ENCODE measurements at regions not wholly inside any gene's neighbourhood (a gene's known extent, or its start where the extent isn't known, plus 50 kb on each side); places are given as distances from the start of the nearest gene placed in this dataset.

- H3K79me1 ChIP-seq (ENCODE audit: low read depth, low read length) = no peaks in the 10 kb centered on the region
- no peaks in the 10 kb centered on the region for H3K27me3 ChIP-seq (ENCODE audit: control insufficient read depth in 3 of 3, insufficient read depth in 3 of 3, low read depth in 1 of 3, low read length in 3 of 3)
- no peak overlapping the region for H3K14ac ChIP-seq (ENCODE audit: low read length)
- no peak overlapping the region for H2BK12ac ChIP-seq (ENCODE audit: low read length)
- no peaks in the 10 kb centered on the region for H3K36me3 ChIP-seq (replicated peaks in 1 of 2; ENCODE audit: control insufficient read depth in 2 of 2, insufficient read depth in 2 of 2, low read length in 2 of 2)
- H3K4me2 ChIP-seq (ENCODE audit: insufficient read depth, low read length, poor library complexity, severe bottlenecking) = no peak overlapping the region
- H2BK120ac ChIP-seq (ENCODE audit: low read depth, low read length) = no peak overlapping the region
- no peaks in the 10 kb centered on the region for H3K9me3 ChIP-seq (replicated peaks in 1 of 2; ENCODE audit: control insufficient read depth in 2 of 2, insufficient read depth in 1 of 2, low read depth in 1 of 2, low read length in 2 of 2)
- H4K8ac ChIP-seq (ENCODE audit: low read depth, low read length) = no peak overlapping the region
- no peaks in the 10 kb centered on the region for H3K4me1 ChIP-seq (ENCODE audit: control insufficient read depth in 2 of 2, insufficient read depth in 1 of 2, low read depth in 1 of 2, low read length in 2 of 2)
- no peak overlapping the region for H3K9ac ChIP-seq (ENCODE audit: low read depth, low read length, poor library complexity)
- no peak overlapping the region for H2AK5ac ChIP-seq (ENCODE audit: low read depth, low read length)
- H3K27ac ChIP-seq (replicated peaks; ENCODE audit: low read length) = no peak overlapping the region
- no peak overlapping the region for H2AFZ ChIP-seq (ENCODE audit: low read length)
- no peak overlapping the region for H2BK5ac ChIP-seq (ENCODE audit: low read length)
- no peak for DNase-seq (ENCODE audit: low spot score)
- no peak overlapping the region for H3K18ac ChIP-seq (ENCODE audit: low read length)
- no peak overlapping the region for H4K91ac ChIP-seq (ENCODE audit: low read depth, low read length, poor library complexity)
- no peak overlapping the region for H3K4me3 ChIP-seq (ENCODE audit: low read length in 2 of 2)
- no peak overlapping the region for H3K4ac ChIP-seq (ENCODE audit: low read length)
- no peak overlapping the region for H3K23ac ChIP-seq (ENCODE audit: low read depth, low read length, poor library complexity)
- no peak overlapping the region for H2BK15ac ChIP-seq (ENCODE audit: low read length)
These were observed 798.1 kb downstream of the ADGRL2 start for GRCh38 chr1:82598812-82599211.

GRCh38 chr1:82598337-82598736, 797.6 kb downstream of the ADGRL2 start:
- Histone ChIP-seq H3K14ac (ENCODE audit: low read length) (no peak overlapping the region), H3K4me2 (ENCODE audit: insufficient read depth, low read length, poor library complexity, severe bottlenecking) (no peak overlapping the region), H3K27ac (replicated peaks; ENCODE audit: low read length) (no peak overlapping the region), H3K4me3 (ENCODE audit: low read length in 2 of 2) (no peak overlapping the region), H3K9ac (ENCODE audit: low read depth, low read length, poor library complexity) (no peak overlapping the region), H3K4ac (ENCODE audit: low read length) (no peak overlapping the region), H4K91ac (ENCODE audit: low read depth, low read length, poor library complexity) (no peak overlapping the region), H3K9me3 (replicated peaks in 1 of 2; ENCODE audit: control insufficient read depth in 2 of 2, insufficient read depth in 1 of 2, low read depth in 1 of 2, low read length in 2 of 2) (no peaks in the 10 kb centered on the region), H3K23ac (ENCODE audit: low read depth, low read length, poor library complexity) (no peak overlapping the region), H2AFZ (ENCODE audit: low read length) (no peak overlapping the region), H2BK15ac (ENCODE audit: low read length) (no peak overlapping the region), H3K36me3 (replicated peaks in 1 of 2; ENCODE audit: control insufficient read depth in 2 of 2, insufficient read depth in 2 of 2, low read length in 2 of 2) (no peaks in the 10 kb centered on the region), H2BK5ac (ENCODE audit: low read length) (no peak overlapping the region), H2AK5ac (ENCODE audit: low read depth, low read length) (no peak overlapping the region), H3K18ac (ENCODE audit: low read length) (no peak overlapping the region), H3K27me3 (ENCODE audit: control insufficient read depth in 3 of 3, insufficient read depth in 3 of 3, low read depth in 1 of 3, low read length in 3 of 3) (no peaks in the 10 kb centered on the region), H2BK12ac (ENCODE audit: low read length) (no peak overlapping the region), H2BK120ac (ENCODE audit: low read depth, low read length) (no peak overlapping the region), H3K4me1 (ENCODE audit: control insufficient read depth in 2 of 2, insufficient read depth in 1 of 2, low read depth in 1 of 2, low read length in 2 of 2) (no peaks in the 10 kb centered on the region), H4K8ac (ENCODE audit: low read depth, low read length) (no peak overlapping the region), H3K79me1 (ENCODE audit: low read depth, low read length) (no peaks in the 10 kb centered on the region)
- DNase-seq (ENCODE audit: low spot score) = no peak

GRCh38 chr1:82597649-82598048, 796.9 kb downstream of the ADGRL2 start:
- Histone ChIP-seq H3K4me3 (ENCODE audit: low read length in 2 of 2) (no peak overlapping the region), H2BK12ac (ENCODE audit: low read length) (no peak overlapping the region), H3K27me3 (ENCODE audit: control insufficient read depth in 3 of 3, insufficient read depth in 3 of 3, low read depth in 1 of 3, low read length in 3 of 3) (no peaks in the 10 kb centered on the region), H3K9me3 (replicated peaks in 1 of 2; ENCODE audit: control insufficient read depth in 2 of 2, insufficient read depth in 1 of 2, low read depth in 1 of 2, low read length in 2 of 2) (no peaks in the 10 kb centered on the region), H4K8ac (ENCODE audit: low read depth, low read length) (no peak overlapping the region), H2AK5ac (ENCODE audit: low read depth, low read length) (no peak overlapping the region), H3K36me3 (replicated peaks in 1 of 2; ENCODE audit: control insufficient read depth in 2 of 2, insufficient read depth in 2 of 2, low read length in 2 of 2) (no peaks in the 10 kb centered on the region), H3K23ac (ENCODE audit: low read depth, low read length, poor library complexity) (no peak overlapping the region), H2BK5ac (ENCODE audit: low read length) (no peak overlapping the region), H3K79me1 (ENCODE audit: low read depth, low read length) (no peaks in the 10 kb centered on the region), H3K4me1 (ENCODE audit: control insufficient read depth in 2 of 2, insufficient read depth in 1 of 2, low read depth in 1 of 2, low read length in 2 of 2) (no peaks in the 10 kb centered on the region), H4K91ac (ENCODE audit: low read depth, low read length, poor library complexity) (no peak overlapping the region), H2BK120ac (ENCODE audit: low read depth, low read length) (no peak overlapping the region), H3K18ac (ENCODE audit: low read length) (no peak overlapping the region), H2BK15ac (ENCODE audit: low read length) (no peak overlapping the region), H3K14ac (ENCODE audit: low read length) (no peak overlapping the region), H3K27ac (replicated peaks; ENCODE audit: low read length) (no peak overlapping the region), H3K4ac (ENCODE audit: low read length) (no peak overlapping the region), H3K9ac (ENCODE audit: low read depth, low read length, poor library complexity) (no peak overlapping the region), H3K4me2 (ENCODE audit: insufficient read depth, low read length, poor library complexity, severe bottlenecking) (no peak overlapping the region), H2AFZ (ENCODE audit: low read length) (no peak overlapping the region)
- DNase-seq (ENCODE audit: low spot score) = no peak
- no CpG with 5 or more reads among the region's 3 CpGs for WGBS, 2 donors (ENCODE audit: extremely low coverage in 2 of 2, insufficient read length in 2 of 2, insufficient replicate concordance in 1 of 2)

- no peak overlapping the region for H3K18ac ChIP-seq (ENCODE audit: low read length)
- no peak overlapping the region for H4K8ac ChIP-seq (ENCODE audit: low read depth, low read length)
- H3K4me3 ChIP-seq (ENCODE audit: low read length in 2 of 2) = no peak overlapping the region
- no peak overlapping the region for H3K14ac ChIP-seq (ENCODE audit: low read length)
- no peak overlapping the region for H3K4ac ChIP-seq (ENCODE audit: low read length)
- H3K9ac ChIP-seq (ENCODE audit: low read depth, low read length, poor library complexity) = no peak overlapping the region
- no peak overlapping the region for H2AFZ ChIP-seq (ENCODE audit: low read length)
- no peaks in the 10 kb centered on the region for H3K4me1 ChIP-seq (ENCODE audit: control insufficient read depth in 2 of 2, insufficient read depth in 1 of 2, low read depth in 1 of 2, low read length in 2 of 2)
- H4K91ac ChIP-seq (ENCODE audit: low read depth, low read length, poor library complexity) = no peak overlapping the region
- H3K27ac ChIP-seq (replicated peaks; ENCODE audit: low read length) = no peak overlapping the region
- no peak overlapping the region for H2AK5ac ChIP-seq (ENCODE audit: low read depth, low read length)
- DNase-seq (ENCODE audit: low spot score) = no peak
- no peak overlapping the region for H2BK5ac ChIP-seq (ENCODE audit: low read length)
- no peak overlapping the region for H3K4me2 ChIP-seq (ENCODE audit: insufficient read depth, low read length, poor library complexity, severe bottlenecking)
- H3K27me3 ChIP-seq (ENCODE audit: control insufficient read depth in 3 of 3, insufficient read depth in 3 of 3, low read depth in 1 of 3, low read length in 3 of 3) = no peaks in the 10 kb centered on the region
- H2BK120ac ChIP-seq (ENCODE audit: low read depth, low read length) = no peak overlapping the region
- no peak overlapping the region for H2BK15ac ChIP-seq (ENCODE audit: low read length)
- no CpG with 5 or more reads among the region's 1 CpG for WGBS, 2 donors (ENCODE audit: extremely low coverage in 2 of 2, insufficient read length in 2 of 2, insufficient replicate concordance in 1 of 2)
- no peak overlapping the region for H2BK12ac ChIP-seq (ENCODE audit: low read length)
- H3K79me1 ChIP-seq (ENCODE audit: low read depth, low read length) = no peaks in the 10 kb centered on the region
- no peak overlapping the region for H3K23ac ChIP-seq (ENCODE audit: low read depth, low read length, poor library complexity)
- no peaks in the 10 kb centered on the region for H3K36me3 ChIP-seq (replicated peaks in 1 of 2; ENCODE audit: control insufficient read depth in 2 of 2, insufficient read depth in 2 of 2, low read length in 2 of 2)
- no peaks in the 10 kb centered on the region for H3K9me3 ChIP-seq (replicated peaks in 1 of 2; ENCODE audit: control insufficient read depth in 2 of 2, insufficient read depth in 1 of 2, low read depth in 1 of 2, low read length in 2 of 2)
These were observed 796.4 kb downstream of the ADGRL2 start for GRCh38 chr1:82597141-82597540.
